ENCODE measurements at regions not wholly inside any gene's neighbourhood (a gene's known extent, or its start where the extent isn't known, plus 50 kb on each side); places are given as distances from the start of the nearest gene placed in this dataset.

- Histone ChIP-seq H3K4me1 (ENCODE audit: control extremely low read depth in 1 of 4, control insufficient read depth in 4 of 4, insufficient read depth in 4 of 4, low read length in 3 of 4) (no peaks in the 10 kb centered on the region), H3K27ac (ENCODE audit: insufficient read depth in 1 of 2, low read depth in 1 of 2, low read length in 2 of 2, poor library complexity in 1 of 2, severe bottlenecking in 2 of 2) (no peak overlapping the region), H3K27me3 (replicated peaks in 2 of 5; ENCODE audit: control insufficient read depth in 4 of 5, insufficient read depth in 5 of 5, low read length in 4 of 5) (no peaks in the 10 kb centered on the region), H3K9me3 (ENCODE audit: control extremely low read depth in 1 of 5, control insufficient read depth in 4 of 5, insufficient read depth in 2 of 5, low read depth in 1 of 5, low read length in 4 of 5) (no peaks in the 10 kb centered on the region), H3K36me3 (ENCODE audit: control insufficient read depth in 4 of 4, insufficient read depth in 4 of 4, low read length in 3 of 4) (no peaks in the 10 kb centered on the region), H3K4me3 (ENCODE audit: control insufficient read depth in 1 of 7, extremely low read depth in 1 of 7, insufficient read depth in 4 of 7, low read depth in 2 of 7, low read length in 6 of 7) (no peak overlapping the region)
- POLR2A ChIA-PET = no interaction called here
- no peak for DNase-seq
- no CpG with 5 or more reads among the region's 4 CpGs for WGBS (ENCODE audit: insufficient coverage)
- CTCF ChIA-PET = interaction anchor here (3.3 kb wide), 1 partner anchor 27 kb away, joined by 11 read pairs; no protein-coding TSS in a partner anchor
Measured at GRCh38 chr5:7955476-7955875, 86.5 kb downstream of the MTRR start.

- H3K9me3 ChIP-seq (ENCODE audit: control extremely low read depth in 1 of 5, control insufficient read depth in 4 of 5, insufficient read depth in 2 of 5, low read depth in 1 of 5, low read length in 4 of 5) = no peaks in the 10 kb centered on the region
- 100% methylated on average over 3 of the region's 4 CpGs for WGBS (ENCODE audit: insufficient coverage)
- no peak overlapping the region for H3K4me3 ChIP-seq (ENCODE audit: control insufficient read depth in 1 of 7, extremely low read depth in 1 of 7, insufficient read depth in 4 of 7, low read depth in 2 of 7, low read length in 6 of 7)
- ChIA-PET CTCF (no interaction called here), POLR2A (no interaction called here)
- H3K27me3 ChIP-seq (replicated peaks in 2 of 5; ENCODE audit: control insufficient read depth in 4 of 5, insufficient read depth in 5 of 5, low read length in 4 of 5) = no peaks in the 10 kb centered on the region
- H3K4me1 ChIP-seq (ENCODE audit: control extremely low read depth in 1 of 4, control insufficient read depth in 4 of 4, insufficient read depth in 4 of 4, low read length in 3 of 4) = no peaks in the 10 kb centered on the region
- H3K27ac ChIP-seq (ENCODE audit: insufficient read depth in 1 of 2, low read depth in 1 of 2, low read length in 2 of 2, poor library complexity in 1 of 2, severe bottlenecking in 2 of 2) = no peak overlapping the region
- H3K36me3 ChIP-seq (ENCODE audit: control insufficient read depth in 4 of 4, insufficient read depth in 4 of 4, low read length in 3 of 4) = no peaks in the 10 kb centered on the region
- DNase-seq = no peak
Measured at GRCh38 chr5:7957329-7957728, 88.4 kb downstream of the MTRR start.

DNA sequence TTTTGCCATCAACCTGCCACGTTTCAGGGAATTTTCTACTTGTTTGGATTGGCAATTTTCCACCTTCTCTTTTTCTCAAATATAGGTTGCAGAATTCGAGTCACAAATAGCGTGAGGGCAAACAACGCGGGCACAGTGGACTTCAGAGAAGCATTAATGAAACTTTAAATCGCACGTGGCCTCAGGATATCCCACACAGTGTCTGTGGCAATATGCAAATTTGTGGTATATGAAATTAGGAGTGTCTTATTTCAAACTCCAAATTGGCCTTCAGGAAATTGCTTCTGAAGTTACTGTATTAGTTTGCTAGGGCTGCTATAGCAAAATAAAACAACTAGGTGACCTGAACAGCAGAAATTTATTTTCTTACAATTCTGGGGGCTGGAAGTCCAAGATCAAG, 91.2 kb downstream of the MTRR start:
- H3K4me3 ChIP-seq (ENCODE audit: control insufficient read depth in 1 of 7, extremely low read depth in 1 of 7, insufficient read depth in 4 of 7, low read depth in 2 of 7, low read length in 6 of 7) = no peak overlapping the region
- no peaks in the 10 kb centered on the region for H3K9me3 ChIP-seq (ENCODE audit: control extremely low read depth in 1 of 5, control insufficient read depth in 4 of 5, insufficient read depth in 2 of 5, low read depth in 1 of 5, low read length in 4 of 5)
- H3K4me1 ChIP-seq (ENCODE audit: control extremely low read depth in 1 of 4, control insufficient read depth in 4 of 4, insufficient read depth in 4 of 4, low read length in 3 of 4) = no peaks in the 10 kb centered on the region
- H3K27ac ChIP-seq (ENCODE audit: insufficient read depth in 1 of 2, low read depth in 1 of 2, low read length in 2 of 2, poor library complexity in 1 of 2, severe bottlenecking in 2 of 2) = no peak overlapping the region
- no peaks in the 10 kb centered on the region for H3K36me3 ChIP-seq (ENCODE audit: control insufficient read depth in 4 of 4, insufficient read depth in 4 of 4, low read length in 3 of 4)
- POLR2A ChIA-PET = no interaction called here
- no peak for DNase-seq
- CTCF ChIA-PET = no interaction called here
- WGBS (ENCODE audit: insufficient coverage) = 87% methylated on average over 7 of the region's 7 CpGs
- H3K27me3 ChIP-seq (replicated peaks in 2 of 5; ENCODE audit: control insufficient read depth in 4 of 5, insufficient read depth in 5 of 5, low read length in 4 of 5) = peaks cover 0 to 1% (median 0%) of the 10 kb centered on the region in 5 experiments

GRCh38 chr5:7961540-7961939, 92.6 kb downstream of the MTRR start:
- ChIA-PET POLR2A (no interaction called here), CTCF (no interaction called here)
- no peak overlapping the region for H3K4me3 ChIP-seq (ENCODE audit: control insufficient read depth in 1 of 7, extremely low read depth in 1 of 7, insufficient read depth in 4 of 7, low read depth in 2 of 7, low read length in 6 of 7)
- no peaks in the 10 kb centered on the region for H3K4me1 ChIP-seq (ENCODE audit: control extremely low read depth in 1 of 4, control insufficient read depth in 4 of 4, insufficient read depth in 4 of 4, low read length in 3 of 4)
- no peaks in the 10 kb centered on the region for H3K36me3 ChIP-seq (ENCODE audit: control insufficient read depth in 4 of 4, insufficient read depth in 4 of 4, low read length in 3 of 4)
- H3K27ac ChIP-seq (ENCODE audit: insufficient read depth in 1 of 2, low read depth in 1 of 2, low read length in 2 of 2, poor library complexity in 1 of 2, severe bottlenecking in 2 of 2) = no peak overlapping the region
- no peaks in the 10 kb centered on the region for H3K9me3 ChIP-seq (ENCODE audit: control extremely low read depth in 1 of 5, control insufficient read depth in 4 of 5, insufficient read depth in 2 of 5, low read depth in 1 of 5, low read length in 4 of 5)
- DNase-seq = no peak
- WGBS (ENCODE audit: insufficient coverage) = 100% methylated on average over 1 of the region's 6 CpGs
- H3K27me3 ChIP-seq (replicated peaks in 2 of 5; ENCODE audit: control insufficient read depth in 4 of 5, insufficient read depth in 5 of 5, low read length in 4 of 5) = peaks cover 0 to 1% (median 0%) of the 10 kb centered on the region in 5 experiments

DNA sequence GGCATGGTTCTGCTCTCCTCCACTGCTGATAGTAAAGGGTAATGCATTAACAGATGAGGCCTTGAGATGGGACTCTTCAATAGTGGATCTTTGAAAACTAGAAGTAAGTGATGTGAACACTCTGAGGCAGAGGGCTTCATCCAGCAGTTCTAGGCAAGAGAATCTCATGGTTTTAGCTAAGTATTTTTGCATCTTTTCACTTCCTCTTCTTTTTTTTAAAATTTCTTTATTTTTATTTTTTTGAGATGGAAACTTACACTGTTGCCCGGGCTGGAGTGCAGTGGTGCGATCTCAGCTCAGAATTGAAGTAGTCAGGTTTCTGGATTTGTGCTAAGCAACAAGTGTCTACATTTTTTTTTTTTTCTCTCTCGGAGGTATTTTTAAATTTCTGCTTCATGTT, 101.9 kb downstream of the MTRR start:
- H3K4me1 ChIP-seq (ENCODE audit: control extremely low read depth in 1 of 4, control insufficient read depth in 4 of 4, insufficient read depth in 4 of 4, low read length in 3 of 4) = no peaks in the 10 kb centered on the region
- DNase-seq = no peak
- ChIA-PET CTCF (no interaction called here), POLR2A (no interaction called here)
- peaks cover 0 to 2% (median 0%) of the 10 kb centered on the region in 5 experiments for H3K27me3 ChIP-seq (replicated peaks in 2 of 5; ENCODE audit: control insufficient read depth in 4 of 5, insufficient read depth in 5 of 5, low read length in 4 of 5)
- WGBS (ENCODE audit: insufficient coverage) = no CpG with 5 or more reads among the region's 3 CpGs
- no peaks in the 10 kb centered on the region for H3K36me3 ChIP-seq (ENCODE audit: control insufficient read depth in 4 of 4, insufficient read depth in 4 of 4, low read length in 3 of 4)
- no peak overlapping the region for H3K4me3 ChIP-seq (ENCODE audit: control insufficient read depth in 1 of 7, extremely low read depth in 1 of 7, insufficient read depth in 4 of 7, low read depth in 2 of 7, low read length in 6 of 7)
- H3K9me3 ChIP-seq (ENCODE audit: control extremely low read depth in 1 of 5, control insufficient read depth in 4 of 5, insufficient read depth in 2 of 5, low read depth in 1 of 5, low read length in 4 of 5) = no peaks in the 10 kb centered on the region
- H3K27ac ChIP-seq (ENCODE audit: insufficient read depth in 1 of 2, low read depth in 1 of 2, low read length in 2 of 2, poor library complexity in 1 of 2, severe bottlenecking in 2 of 2) = no peak overlapping the region

DNA sequence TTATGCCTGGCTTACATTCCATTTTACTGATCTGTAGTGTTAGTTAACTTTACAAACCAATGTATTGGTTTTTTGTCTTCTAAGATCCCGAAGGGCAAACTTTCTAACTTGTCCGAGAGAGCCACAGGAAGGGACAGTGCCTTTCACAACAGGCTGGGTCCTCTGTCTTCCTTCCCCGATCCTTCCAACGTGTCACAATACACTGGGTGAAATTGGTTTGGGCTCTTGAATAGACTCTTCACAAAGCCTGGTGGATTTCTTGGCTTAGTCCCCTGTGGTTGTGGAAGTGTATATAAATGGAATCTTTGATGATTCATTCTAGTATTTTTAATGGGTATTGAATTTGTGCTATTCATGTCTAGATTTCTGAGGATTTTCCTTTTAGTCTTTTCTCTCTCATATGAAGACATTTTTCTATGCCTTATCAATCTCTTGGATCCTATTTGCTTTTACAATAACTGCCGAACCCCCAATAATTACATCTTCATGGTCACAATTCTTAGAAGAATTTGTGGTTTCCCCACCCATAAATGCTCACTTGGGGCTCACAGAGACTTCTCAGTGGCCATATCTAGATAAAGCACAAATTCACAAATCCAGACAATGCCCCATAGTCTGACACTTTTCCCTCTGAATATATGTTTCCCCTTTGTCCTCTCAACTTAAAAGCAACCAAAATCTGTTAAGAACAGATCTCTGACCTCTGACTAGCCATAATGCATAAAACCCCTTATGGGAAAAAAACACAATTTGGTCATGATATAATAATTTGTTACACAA, 107.7 kb downstream of the MTRR start:
- Histone ChIP-seq H3K4me1 (ENCODE audit: control extremely low read depth in 1 of 4, control insufficient read depth in 4 of 4, insufficient read depth in 4 of 4, low read length in 3 of 4) (no peaks in the 10 kb centered on the region), H3K27me3 (replicated peaks in 2 of 5; ENCODE audit: control insufficient read depth in 4 of 5, insufficient read depth in 5 of 5, low read length in 4 of 5) (no peaks in the 10 kb centered on the region), H3K4me3 (ENCODE audit: control insufficient read depth in 1 of 7, extremely low read depth in 1 of 7, insufficient read depth in 4 of 7, low read depth in 2 of 7, low read length in 6 of 7) (no peak overlapping the region), H3K27ac (ENCODE audit: insufficient read depth in 1 of 2, low read depth in 1 of 2, low read length in 2 of 2, poor library complexity in 1 of 2, severe bottlenecking in 2 of 2) (no peak overlapping the region), H3K9me3 (ENCODE audit: control extremely low read depth in 1 of 5, control insufficient read depth in 4 of 5, insufficient read depth in 2 of 5, low read depth in 1 of 5, low read length in 4 of 5) (no peaks in the 10 kb centered on the region), H3K36me3 (ENCODE audit: control insufficient read depth in 4 of 4, insufficient read depth in 4 of 4, low read length in 3 of 4) (no peaks in the 10 kb centered on the region)
- ChIA-PET POLR2A (no interaction called here), CTCF (interaction anchor here (1.0 kb wide), 1 partner anchor 9 kb away, joined by 4 read pairs; no protein-coding TSS in a partner anchor)
- WGBS (ENCODE audit: insufficient coverage) = 94% methylated on average over 3 of the region's 5 CpGs
- DNase-seq = no peak

DNA sequence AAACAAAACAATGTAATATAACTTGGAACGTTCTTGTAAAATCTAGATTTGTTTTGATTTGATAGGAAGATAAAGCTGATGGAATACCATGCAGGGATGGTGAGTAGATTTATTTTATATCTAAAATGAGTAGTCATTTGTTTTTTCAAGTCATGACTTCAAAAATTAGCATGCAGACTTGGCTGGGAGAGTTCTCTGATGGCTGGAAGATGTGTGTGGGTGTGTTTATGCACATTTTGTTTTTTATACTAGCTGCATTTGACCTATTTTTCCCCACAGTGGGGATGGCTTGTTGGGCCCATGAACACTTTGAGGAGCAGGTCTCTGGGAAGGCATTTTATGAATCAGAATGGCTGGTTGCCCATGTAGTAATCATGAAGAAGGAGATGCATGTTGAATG, 109.2 kb downstream of the MTRR start:
- H3K4me1 ChIP-seq (ENCODE audit: control extremely low read depth in 1 of 4, control insufficient read depth in 4 of 4, insufficient read depth in 4 of 4, low read length in 3 of 4) = no peaks in the 10 kb centered on the region
- H3K9me3 ChIP-seq (ENCODE audit: control extremely low read depth in 1 of 5, control insufficient read depth in 4 of 5, insufficient read depth in 2 of 5, low read depth in 1 of 5, low read length in 4 of 5) = no peaks in the 10 kb centered on the region
- no peaks in the 10 kb centered on the region for H3K27me3 ChIP-seq (replicated peaks in 2 of 5; ENCODE audit: control insufficient read depth in 4 of 5, insufficient read depth in 5 of 5, low read length in 4 of 5)
- ChIA-PET POLR2A (no interaction called here), CTCF (no interaction called here)
- WGBS (ENCODE audit: insufficient coverage) = no CpG with 5 or more reads among the region's 1 CpG
- no peak overlapping the region for H3K27ac ChIP-seq (ENCODE audit: insufficient read depth in 1 of 2, low read depth in 1 of 2, low read length in 2 of 2, poor library complexity in 1 of 2, severe bottlenecking in 2 of 2)
- DNase-seq = no peak
- H3K36me3 ChIP-seq (ENCODE audit: control insufficient read depth in 4 of 4, insufficient read depth in 4 of 4, low read length in 3 of 4) = no peaks in the 10 kb centered on the region
- no peak overlapping the region for H3K4me3 ChIP-seq (ENCODE audit: control insufficient read depth in 1 of 7, extremely low read depth in 1 of 7, insufficient read depth in 4 of 7, low read depth in 2 of 7, low read length in 6 of 7)
